GM19238 (cell line): ENCODE measurements at regions not wholly inside any gene's neighbourhood (a gene's known extent, or its start where the extent isn't known, plus 50 kb on each side); places are given as distances from the start of the nearest gene placed in this dataset.
"Not testable (repeated sequence)": the region's sequence is repeated elsewhere in the genome, so short reads cannot be mapped to it uniquely, and the experiment has no call there.

Experiments used
- DNase-seq: peaks from one replicate; pipeline ENCODE4 v3.0.0; 2011; ENCODE audit warnings: low spot score; ENCODE audit not compliant: insufficient read length

GRCh38 chr5:167317884-167318283, 973.6 kb upstream of the WWC1 start:
- DNase-seq = no peak

- no peak for DNase-seq
Observed at GRCh38 chr5:167319243-167319642, 972.2 kb upstream of the WWC1 start.

GRCh38 chr5:167320019-167320418, 971.4 kb upstream of the WWC1 start:
- no peak for DNase-seq

- no peak for DNase-seq
Observed at GRCh38 chr5:167332309-167332708, 959.1 kb upstream of the WWC1 start.

- no peak for DNase-seq
Observed at GRCh38 chr5:167336161-167336560, 955.3 kb upstream of the WWC1 start.

GRCh38 chr5:167339205-167339604, 952.2 kb upstream of the WWC1 start:
- DNase-seq = no peak

GRCh38 chr5:167346461-167346860, 945.0 kb upstream of the WWC1 start:
- DNase-seq = no peak

GRCh38 chr5:167348251-167348926, 943.1 kb upstream of the WWC1 start:
- DNase-seq = no peak

- DNase-seq = no peak
Observed at GRCh38 chr5:167348980-167349379, 942.5 kb upstream of the WWC1 start.

- no peak for DNase-seq
Observed at GRCh38 chr5:167351316-167351715, 940.1 kb upstream of the WWC1 start.

GRCh38 chr5:167352801-167353200, 938.6 kb upstream of the WWC1 start:
- DNase-seq = no peak

GRCh38 chr5:167355346-167355745, 936.1 kb upstream of the WWC1 start:
- DNase-seq = no peak

GRCh38 chr5:167356374-167356773, 935.1 kb upstream of the WWC1 start:
- DNase-seq = no peak

GRCh38 chr5:167358868-167359492, 932.5 kb upstream of the WWC1 start:
- no peak for DNase-seq

- DNase-seq = no peak
Observed at GRCh38 chr5:167361795-167362194, 929.6 kb upstream of the WWC1 start.

GRCh38 chr5:167363065-167363464, 928.4 kb upstream of the WWC1 start:
- DNase-seq = no peak

- no peak for DNase-seq
Observed at GRCh38 chr5:167375125-167375524, 916.3 kb upstream of the WWC1 start.

GRCh38 chr5:167378894-167379723, 912.3 kb upstream of the WWC1 start:
- no peak for DNase-seq

GRCh38 chr5:167381457-167381856, 910.0 kb upstream of the WWC1 start:
- DNase-seq = no peak

- DNase-seq = no peak
Observed at GRCh38 chr5:167389537-167389936, 901.9 kb upstream of the WWC1 start.

GRCh38 chr5:167391286-167391685, 900.2 kb upstream of the WWC1 start:
- not testable (repeated sequence) for DNase-seq

- no peak for DNase-seq
Observed at GRCh38 chr5:167392240-167392639, 899.2 kb upstream of the WWC1 start.
